HG02840 (cell line): ENCODE measurements at regions not wholly inside any gene's neighbourhood (a gene's known extent, or its start where the extent isn't known, plus 50 kb on each side); places are given as distances from the start of the nearest gene placed in this dataset.
"Not testable (repeated sequence)": the region's sequence is repeated elsewhere in the genome, so short reads cannot be mapped to it uniquely, and the experiment has no call there.

Source experiments
- ATAC-seq: cut with Tn5 transposase; IDR thresholded peaks from one replicate; pipeline ENCODE4 v1.9.1; 2021; ENCODE audit warnings: mild to moderate bottlenecking, moderate library complexity, moderate number of reproducible peaks; ENCODE audit not compliant: unreplicated experiment, low FRiP score

- ATAC-seq: no peak
Measured at GRCh38 chr3:164779816-164780215, 298.5 kb downstream of the SI start.

DNA sequence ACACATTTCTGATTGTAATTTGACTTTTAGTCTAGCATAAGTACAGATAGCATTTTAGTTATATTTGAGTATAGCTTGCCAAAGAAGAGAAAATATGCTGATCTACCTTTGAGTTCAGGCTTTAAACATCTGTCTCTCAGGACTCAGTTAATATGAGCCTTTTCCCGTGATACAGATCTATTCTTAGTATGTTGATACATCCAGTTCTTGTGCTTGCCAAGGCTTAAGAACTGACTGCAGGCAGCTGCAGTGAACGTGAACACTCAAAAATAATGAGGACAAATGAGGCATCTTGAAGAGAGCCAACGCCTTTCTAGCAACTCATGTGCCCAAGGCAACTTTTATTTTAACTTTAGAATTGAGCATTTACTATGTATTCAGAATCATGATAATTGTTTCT is 325.5 kb downstream of the SI start:
- no peak for ATAC-seq

DNA sequence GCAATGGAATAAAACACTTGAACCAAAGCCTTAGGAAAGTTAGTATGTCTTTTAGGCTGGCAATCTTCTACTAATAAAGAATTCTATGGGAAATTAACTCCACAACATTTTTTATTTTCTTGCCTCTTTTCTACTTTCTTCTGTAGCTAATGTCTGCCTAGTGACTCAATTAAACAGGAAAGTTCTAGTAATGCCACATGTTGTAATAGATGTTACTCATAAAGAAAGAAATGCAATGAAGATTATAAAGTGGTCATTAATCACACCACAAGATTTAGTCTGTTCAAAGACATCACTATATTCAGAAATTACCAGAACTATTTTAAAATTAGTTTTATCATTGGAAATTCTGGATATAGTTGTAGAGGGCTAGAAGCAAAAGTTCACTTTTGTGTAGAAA is 329.7 kb downstream of the SI start:
- no peak for ATAC-seq

DNA sequence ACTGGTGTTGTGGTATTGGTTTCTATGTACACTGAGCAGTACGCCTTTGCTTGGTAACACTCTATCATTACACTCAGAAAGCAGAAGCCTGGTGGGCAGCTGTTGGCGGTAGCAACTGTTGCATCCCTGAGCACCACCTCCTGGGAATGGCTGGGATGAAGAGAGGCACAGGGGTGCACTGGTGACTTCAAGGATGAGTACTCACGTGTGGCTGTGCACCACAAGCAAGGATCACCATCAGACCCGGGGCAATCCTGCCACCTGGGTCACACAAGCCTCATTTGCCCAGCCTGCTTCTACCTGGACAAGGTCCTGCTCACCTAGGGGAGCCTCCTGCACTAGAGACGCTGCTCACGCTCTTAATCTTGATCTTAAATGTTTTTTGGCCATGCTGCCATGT is 336.4 kb downstream of the SI start:
- ATAC-seq: no peak

- ATAC-seq: no peak
Measured at GRCh38 chr3:164737174-164737573, 341.1 kb downstream of the SI start.

DNA sequence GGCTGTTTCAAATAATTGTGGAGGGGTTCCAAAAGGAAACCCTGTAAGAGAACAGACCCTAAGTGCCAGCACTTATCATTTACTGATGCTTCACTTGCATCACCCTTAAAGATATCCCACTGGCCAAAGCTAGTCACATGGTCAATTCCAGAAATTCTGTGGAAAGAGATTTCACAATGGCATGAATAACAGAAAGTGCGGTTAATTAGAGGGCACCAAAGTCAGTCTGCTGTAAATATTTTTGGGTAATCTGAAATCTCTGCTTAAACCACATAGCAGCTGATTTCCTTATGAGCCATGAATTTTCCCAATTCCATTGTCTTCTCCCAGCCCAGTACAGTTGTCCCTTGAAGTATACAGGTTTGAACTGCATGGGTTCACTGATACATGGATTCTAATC is 346.1 kb downstream of the SI start:
- ATAC-seq: no peak

DNA sequence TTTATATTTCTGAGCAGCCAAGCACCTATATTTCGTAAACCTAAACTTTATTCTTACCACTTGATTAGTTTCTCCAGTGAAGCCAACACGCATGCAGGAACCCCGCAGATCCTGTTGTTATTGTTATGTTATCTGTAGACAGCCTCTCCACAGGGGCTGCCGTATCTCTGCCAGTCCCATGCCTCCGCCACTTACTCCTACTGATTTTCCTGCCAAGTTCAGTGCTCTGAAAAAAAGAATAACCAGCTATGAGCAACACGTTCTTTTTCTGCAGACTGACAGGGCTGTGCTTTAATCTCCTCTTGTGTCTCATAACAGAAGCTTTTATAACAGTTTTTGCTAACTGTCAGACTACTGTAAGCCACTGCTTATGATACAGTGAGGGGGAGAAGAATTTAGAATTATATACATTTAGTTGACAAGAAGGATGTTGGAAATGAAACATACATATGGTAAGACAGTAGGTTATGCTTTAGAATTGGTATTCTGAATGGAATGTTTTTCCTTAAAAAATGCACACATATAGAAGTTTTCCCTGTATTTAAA is 347.4 kb downstream of the SI start:
- ATAC-seq: no peak

DNA sequence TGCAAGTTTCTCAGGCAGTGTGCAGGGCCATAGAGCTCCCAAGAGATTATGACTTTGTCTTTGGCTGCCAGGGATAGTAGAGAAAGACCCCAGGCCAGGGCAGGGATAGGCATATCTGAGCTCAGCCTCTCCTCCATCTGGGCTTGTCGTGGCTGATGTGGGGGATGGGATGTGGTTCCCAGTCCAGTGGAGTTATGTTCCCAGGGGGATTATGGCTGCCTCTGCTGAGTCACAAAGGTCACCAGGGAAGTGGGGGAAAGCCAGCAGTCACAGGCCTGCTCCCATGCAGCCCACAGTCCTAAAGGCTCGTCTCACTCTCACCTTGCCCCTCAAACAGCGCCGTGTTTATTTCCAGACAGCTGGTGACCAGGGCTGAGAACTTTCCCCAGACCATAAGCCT is 354.9 kb downstream of the SI start:
- ATAC-seq: no peak

DNA sequence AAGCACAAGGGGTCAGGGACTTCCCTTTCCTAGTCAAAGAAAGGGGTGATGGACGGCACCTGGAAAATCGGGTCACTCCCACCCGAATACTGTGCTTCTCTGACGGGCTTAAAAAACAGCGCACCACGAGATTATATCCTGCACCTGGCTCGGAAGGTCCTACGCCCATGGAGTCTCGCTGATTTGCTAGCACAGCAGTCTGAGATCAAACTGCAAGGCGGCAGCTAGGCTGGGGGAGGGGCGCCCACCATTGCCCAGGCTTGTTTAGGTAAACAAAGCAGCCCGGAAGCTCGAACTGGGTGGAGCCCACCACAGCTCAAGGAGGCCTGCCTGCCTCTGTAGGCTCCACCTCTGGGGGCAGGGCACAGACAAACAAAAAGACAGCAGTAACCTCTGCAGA is 375.5 kb downstream of the SI start:
- ATAC-seq: not testable (repeated sequence)

DNA sequence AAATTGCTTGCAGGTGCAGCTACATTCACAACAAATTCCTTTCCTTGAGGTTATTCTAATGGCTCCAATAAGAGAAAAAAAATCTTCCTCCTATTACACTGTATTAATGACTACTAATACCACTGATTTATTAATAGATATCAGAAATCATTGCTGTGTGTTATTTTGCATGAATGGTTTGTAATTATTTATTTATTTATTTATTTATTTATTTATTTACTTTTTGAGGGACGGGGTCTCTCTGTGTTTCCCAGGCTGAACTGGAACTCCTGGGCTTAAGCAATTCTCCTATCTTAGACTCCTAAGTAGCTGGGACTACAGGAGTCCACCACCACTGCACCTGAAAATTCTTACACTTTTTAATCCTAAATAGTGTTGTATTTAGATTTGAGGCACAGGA is 390.4 kb downstream of the SI start:
- no peak for ATAC-seq

DNA sequence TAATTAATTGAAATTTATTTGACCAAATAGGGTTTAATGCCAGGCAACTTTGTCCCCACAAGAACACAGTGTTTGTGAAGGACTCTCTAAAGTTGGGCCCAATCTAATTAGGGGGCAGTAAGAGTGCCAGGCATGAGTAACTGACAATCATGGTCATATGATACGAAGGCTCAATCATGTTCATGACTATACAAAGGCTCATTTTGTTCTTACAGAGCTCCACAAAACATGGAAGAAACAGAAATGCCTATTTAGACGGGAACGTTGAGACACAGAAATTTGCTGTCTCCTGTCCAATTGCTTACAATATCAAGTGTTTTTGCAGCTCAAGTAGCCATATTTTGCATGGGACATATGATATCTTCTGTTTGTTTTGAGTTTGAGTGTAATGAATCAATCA is 391.1 kb downstream of the SI start:
- ATAC-seq: no peak

DNA sequence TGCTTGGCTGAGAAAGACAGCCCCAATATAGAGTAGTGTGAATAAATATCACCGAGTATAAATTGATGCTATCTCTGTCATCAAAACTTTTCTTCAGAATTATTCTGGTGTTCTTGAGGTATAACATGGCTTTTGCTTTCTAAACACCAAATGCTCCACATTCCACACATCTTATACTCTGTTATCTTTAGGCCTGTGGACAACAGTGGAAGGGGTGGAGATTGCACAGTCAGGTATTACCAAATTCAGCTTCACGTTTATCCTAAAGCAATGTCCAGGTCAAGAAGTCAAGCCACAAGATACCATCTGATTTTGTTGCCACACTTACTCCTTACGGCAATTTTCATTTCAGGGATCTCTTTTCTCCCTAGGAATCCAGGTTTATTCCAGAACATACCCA is 394.8 kb downstream of the SI start:
- ATAC-seq: no peak

DNA sequence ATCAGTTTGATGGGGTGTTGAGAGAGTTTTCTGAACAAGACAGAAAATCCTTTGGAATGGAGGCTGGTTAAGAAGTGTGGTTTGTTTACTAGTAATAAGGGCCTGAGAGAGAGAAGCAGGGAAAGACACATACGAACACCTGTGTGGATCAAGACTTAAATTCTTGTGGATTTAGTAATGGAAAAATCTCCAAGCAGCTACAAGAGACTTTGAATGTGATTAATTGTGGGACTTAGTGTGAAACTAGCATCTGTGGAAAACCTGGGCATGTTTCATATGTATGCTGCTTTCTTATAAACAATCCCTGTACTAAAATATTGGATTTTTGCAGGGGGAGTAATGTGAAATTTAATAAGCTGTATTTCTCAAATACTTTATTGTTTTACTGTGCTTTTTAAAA is 399.1 kb downstream of the SI start:
- no peak for ATAC-seq

GRCh38 chr3:164677317-164677716 is 401.0 kb downstream of the SI start:
- ATAC-seq: no peak

DNA sequence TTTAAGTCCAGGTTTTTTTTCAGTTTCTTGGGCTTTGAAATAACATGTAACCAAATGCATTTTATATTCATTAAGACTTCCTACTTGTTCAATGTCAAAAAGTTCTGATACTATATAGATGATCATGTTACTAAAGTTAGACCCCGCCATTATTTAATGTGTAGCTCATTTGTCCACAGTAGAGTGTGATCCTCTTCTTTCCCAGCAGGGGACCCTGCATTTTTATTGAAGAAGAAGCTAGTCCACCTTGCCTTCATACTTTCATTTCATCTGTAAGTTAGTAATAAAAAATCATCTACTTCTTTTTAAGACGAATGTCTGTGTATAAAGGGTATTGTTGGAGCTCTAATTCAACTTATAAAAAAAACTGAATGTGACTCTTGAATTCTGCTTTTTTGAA is 404.6 kb downstream of the SI start:
- no peak for ATAC-seq

DNA sequence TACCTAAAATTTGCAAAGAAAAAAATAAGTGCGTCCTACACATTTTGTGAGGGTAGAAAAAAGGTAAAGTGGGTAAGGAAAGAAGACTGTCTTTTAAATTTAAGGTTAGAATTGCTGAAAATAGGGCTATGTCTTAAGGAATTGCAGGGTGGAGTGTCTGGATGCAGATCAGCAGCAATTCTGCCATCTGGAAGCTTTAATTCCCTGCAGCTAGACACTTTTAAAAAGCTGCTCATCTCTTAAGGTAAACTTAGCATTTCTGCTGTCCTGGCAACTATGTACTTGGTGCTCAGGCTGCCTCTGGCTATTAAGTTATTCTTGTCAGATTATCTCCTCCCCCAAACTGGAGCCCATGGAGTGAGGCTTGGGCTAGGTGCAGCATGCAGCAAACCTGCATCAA is 420.2 kb downstream of the SI start:
- ATAC-seq: no peak

- ATAC-seq: no peak
Measured at GRCh38 chr3:164657631-164658030, 420.7 kb downstream of the SI start.

- ATAC-seq: no peak
Measured at GRCh38 chr3:164655462-164655861, 422.8 kb downstream of the SI start.

- ATAC-seq: no peak
Measured at GRCh38 chr3:164641071-164641470, 437.2 kb downstream of the SI start.

DNA sequence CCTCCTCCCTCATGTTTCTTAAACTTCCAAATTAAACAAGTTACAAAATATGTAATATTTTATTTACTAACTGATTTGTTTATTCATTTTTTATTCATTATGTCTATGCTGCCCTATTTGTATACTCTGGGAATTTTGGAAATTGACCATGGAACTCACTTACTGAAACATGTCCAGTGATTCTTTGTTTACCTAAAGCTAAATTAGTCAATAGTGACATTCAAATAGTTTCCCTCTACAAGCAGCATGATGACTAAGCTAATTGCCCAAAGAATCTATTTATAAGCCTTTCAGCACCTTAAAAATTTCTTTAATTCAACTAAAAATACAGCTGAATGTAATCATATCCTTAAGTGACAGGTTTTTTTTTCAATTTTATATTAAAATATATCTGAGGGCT is 437.7 kb downstream of the SI start:
- ATAC-seq: no peak

DNA sequence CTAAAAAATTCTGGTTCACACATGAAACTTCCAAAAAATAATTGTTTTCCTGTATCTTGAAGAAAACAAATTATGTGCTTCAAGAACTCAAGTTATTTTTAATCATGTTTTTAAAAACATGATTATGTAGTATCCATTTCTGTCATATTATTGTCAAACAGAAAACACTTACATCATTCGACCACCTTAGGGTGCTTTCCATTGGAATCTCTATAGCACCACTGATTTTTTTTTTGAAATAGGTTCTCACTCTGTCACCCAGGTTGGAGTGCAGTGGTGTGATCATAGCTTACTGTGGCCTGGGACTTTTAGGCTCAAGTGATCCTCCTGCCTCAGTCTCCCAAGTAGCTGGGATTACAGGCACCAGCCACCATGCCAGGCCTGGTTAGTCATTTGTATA is 457.3 kb downstream of the SI start:
- no peak for ATAC-seq

DNA sequence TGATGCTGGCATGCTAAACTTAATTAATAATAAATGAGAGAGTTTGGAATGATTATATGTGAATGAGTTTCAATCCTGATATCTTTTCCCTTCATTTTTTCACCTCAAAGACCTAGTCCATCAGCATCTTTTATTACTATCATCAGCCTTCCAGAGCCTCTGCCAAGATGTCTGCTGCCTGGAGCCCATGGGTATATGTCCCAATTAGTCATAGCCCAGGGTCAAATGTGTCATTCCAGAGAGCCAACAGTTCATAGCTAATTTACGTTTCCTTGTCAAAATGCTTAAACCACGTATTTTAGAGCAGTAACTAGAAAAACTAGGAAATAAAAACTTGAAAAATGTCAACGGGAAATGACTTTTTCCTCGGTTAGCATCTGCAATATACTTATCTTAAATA is 457.9 kb downstream of the SI start:
- no peak for ATAC-seq

- no peak for ATAC-seq
Measured at GRCh38 chr3:164612751-164613150, 465.5 kb downstream of the SI start.
